HG03469 (cell line): ENCODE measurements at regions not wholly inside any gene's neighbourhood (a gene's known extent, or its start where the extent isn't known, plus 50 kb on each side); places are given as distances from the start of the nearest gene placed in this dataset.
"Not testable (repeated sequence)": the region's sequence is repeated elsewhere in the genome, so short reads cannot be mapped to it uniquely, and the experiment has no call there.

ENCODE experiments used
- ATAC-seq: cut with Tn5 transposase; IDR thresholded peaks from one replicate; pipeline ENCODE4 v1.9.1; 2021; ENCODE audit warnings: mild to moderate bottlenecking, moderate library complexity, moderate number of reproducible peaks; ENCODE audit not compliant: unreplicated experiment

- no peak for ATAC-seq
Observed at GRCh38 chr2:187775651-187776050, 221.4 kb upstream of the TFPI start.

GRCh38 chr2:187782301-187782700 lies 228.1 kb upstream of the TFPI start:
- no peak for ATAC-seq

- ATAC-seq, result no peak
Observed at GRCh38 chr2:187783446-187783845, 229.2 kb upstream of the TFPI start.

GRCh38 chr2:187784138-187784537 lies 229.9 kb upstream of the TFPI start:
- ATAC-seq, result not testable (repeated sequence)

GRCh38 chr2:187799601-187800000 lies 245.4 kb upstream of the TFPI start:
- no peak for ATAC-seq

GRCh38 chr2:187803816-187804215 lies 249.6 kb upstream of the TFPI start:
- ATAC-seq, result no peak

GRCh38 chr2:187815113-187815512 lies 260.9 kb upstream of the TFPI start:
- no peak for ATAC-seq

- no peak for ATAC-seq
Observed at GRCh38 chr2:187819624-187820023, 265.4 kb upstream of the TFPI start.

GRCh38 chr2:187825108-187825507 lies 270.9 kb upstream of the TFPI start:
- no peak for ATAC-seq

- no peak for ATAC-seq
Observed at GRCh38 chr2:187826023-187826422, 271.8 kb upstream of the TFPI start.

- ATAC-seq, result no peak
Observed at GRCh38 chr2:187834787-187835186, 280.6 kb upstream of the TFPI start.

GRCh38 chr2:187838690-187839089 lies 284.5 kb upstream of the TFPI start:
- ATAC-seq, result no peak

- ATAC-seq, result no peak
Observed at GRCh38 chr2:187842315-187842714, 288.1 kb upstream of the TFPI start.

GRCh38 chr2:187842978-187843847 lies 289.0 kb upstream of the TFPI start:
- peak; percentile 43 for ATAC-seq

GRCh38 chr2:187847245-187848208 lies 293.3 kb upstream of the TFPI start:
- no peak for ATAC-seq

- ATAC-seq, result no peak
Observed at GRCh38 chr2:187851955-187852561, 297.8 kb upstream of the TFPI start.

- ATAC-seq, result no peak
Observed at GRCh38 chr2:187853381-187853791, 299.2 kb upstream of the TFPI start.

GRCh38 chr2:187854801-187855200 lies 300.6 kb upstream of the TFPI start:
- ATAC-seq, result no peak

- ATAC-seq, result no peak
Observed at GRCh38 chr2:187855689-187856088, 301.5 kb upstream of the TFPI start.

GRCh38 chr2:187857826-187858225 lies 303.6 kb upstream of the TFPI start:
- ATAC-seq, result no peak

GRCh38 chr2:187862715-187863114 lies 308.5 kb upstream of the TFPI start:
- no peak for ATAC-seq
